ENCODE measurements at regions not wholly inside any gene's neighbourhood (a gene's known extent, or its start where the extent isn't known, plus 50 kb on each side); places are given as distances from the start of the nearest gene placed in this dataset.

GRCh38 chr1:112250892-112251291 is 145.1 kb upstream of the CTTNBP2NL start:
- DNase-seq (no peak), ATAC-seq (ENCODE audit: low read depth) (no peak)
- Histone ChIP-seq H3K4me1 (ENCODE audit: control insufficient read depth in 2 of 2, insufficient read depth in 2 of 2, low read length in 2 of 2) (no peaks in the 10 kb centered on the region), H3K9ac (ENCODE audit: low read length) (no peak overlapping the region), H2AFZ (ENCODE audit: insufficient read depth, low read depth, low read length, poor library complexity, severe bottlenecking) (no peak overlapping the region), H3K36me3 (replicated peaks in 1 of 2; ENCODE audit: control extremely low read depth in 1 of 2, control insufficient read depth in 1 of 2, extremely low read depth in 1 of 2, insufficient read depth in 2 of 2, low read length in 1 of 2) (no peaks in the 10 kb centered on the region), H3K27me3 (replicated peaks in 1 of 4; ENCODE audit: control extremely low read depth in 1 of 4, control insufficient read depth in 3 of 4, insufficient read depth in 4 of 4, low read length in 3 of 4) (peaks cover 0 to 5% (median 0%) of the 10 kb centered on the region in 4 experiments), H4K20me1 (ENCODE audit: control insufficient read depth, insufficient read depth, low read length, poor library complexity, severe bottlenecking) (no peaks in the 10 kb centered on the region), H3K27ac (ENCODE audit: low read length in 2 of 2) (no peak overlapping the region), H3K4me3 (ENCODE audit: control extremely low read depth in 1 of 5, extremely low read depth in 1 of 5, insufficient read depth in 1 of 5, low read depth in 2 of 5, low read length in 4 of 5) (no peak overlapping the region), H3K79me2 (ENCODE audit: control insufficient read depth, insufficient read depth, low read length) (no peaks in the 10 kb centered on the region), H3K4me2 (replicated peaks; ENCODE audit: low read depth, low read length, poor library complexity, severe bottlenecking) (no peak overlapping the region), H3K9me3 (ENCODE audit: control extremely low read depth in 1 of 3, control insufficient read depth in 2 of 3, insufficient read depth in 1 of 3, low read length in 2 of 3) (no peaks in the 10 kb centered on the region)
- ChIA-PET POLR2A (no interaction called here), CTCF (no interaction called here)
- WGBS (ENCODE audit: insufficient coverage), result 78% methylated on average over 2 of the region's 2 CpGs
- no peak for TF ChIP-seq CTCF (IDR thresholded peaks at IDR 0.05)
- TF ChIP-seq EZH2 (IDR thresholded peaks at IDR 0.05; ENCODE audit: borderline replicate concordance, insufficient read depth, low read depth, low read length, poor library complexity, severe bottlenecking), result no peak
- Mint-ChIP-seq H3K27me3 (peaks cover 43% of the 10 kb centered on the region), H3K4me1 (no peaks in the 10 kb centered on the region), H3K9me3 (ENCODE audit: insufficient read depth) (no peaks in the 10 kb centered on the region), H3K4me3 (no peak overlapping the region), H3K27ac (no peak overlapping the region)
- intact Hi-C loops (cut with micrococcal nuclease), result no loop called here

GRCh38 chr1:112251766-112252506 is 144.1 kb upstream of the CTTNBP2NL start:
- 65% methylated on average over 4 of the region's 6 CpGs for WGBS (ENCODE audit: insufficient coverage)
- Histone ChIP-seq H3K9ac (ENCODE audit: low read length) (no peak overlapping the region), H3K4me1 (ENCODE audit: control insufficient read depth in 2 of 2, insufficient read depth in 2 of 2, low read length in 2 of 2) (no peaks in the 10 kb centered on the region), H3K4me3 (ENCODE audit: control extremely low read depth in 1 of 5, extremely low read depth in 1 of 5, insufficient read depth in 1 of 5, low read depth in 2 of 5, low read length in 4 of 5) (no peak overlapping the region), H3K79me2 (ENCODE audit: control insufficient read depth, insufficient read depth, low read length) (no peaks in the 10 kb centered on the region), H3K4me2 (replicated peaks; ENCODE audit: low read depth, low read length, poor library complexity, severe bottlenecking) (no peak overlapping the region), H4K20me1 (ENCODE audit: control insufficient read depth, insufficient read depth, low read length, poor library complexity, severe bottlenecking) (no peaks in the 10 kb centered on the region), H2AFZ (ENCODE audit: insufficient read depth, low read depth, low read length, poor library complexity, severe bottlenecking) (no peak overlapping the region), H3K27ac (ENCODE audit: low read length in 2 of 2) (no peak overlapping the region), H3K9me3 (ENCODE audit: control extremely low read depth in 1 of 3, control insufficient read depth in 2 of 3, insufficient read depth in 1 of 3, low read length in 2 of 3) (no peaks in the 10 kb centered on the region), H3K36me3 (replicated peaks in 1 of 2; ENCODE audit: control extremely low read depth in 1 of 2, control insufficient read depth in 1 of 2, extremely low read depth in 1 of 2, insufficient read depth in 2 of 2, low read length in 1 of 2) (no peaks in the 10 kb centered on the region), H3K27me3 (replicated peaks in 1 of 4; ENCODE audit: control extremely low read depth in 1 of 4, control insufficient read depth in 3 of 4, insufficient read depth in 4 of 4, low read length in 3 of 4) (peaks cover 0 to 5% (median 0%) of the 10 kb centered on the region in 4 experiments)
- ChIA-PET CTCF (no interaction called here), POLR2A (no interaction called here)
- TF ChIP-seq CTCF (IDR thresholded peaks at IDR 0.05) (no peak), EZH2 (IDR thresholded peaks at IDR 0.05; ENCODE audit: borderline replicate concordance, insufficient read depth, low read depth, low read length, poor library complexity, severe bottlenecking) (no peak)
- Mint-ChIP-seq H3K4me3 (no peak overlapping the region), H3K27ac (no peak overlapping the region), H3K9me3 (ENCODE audit: insufficient read depth) (no peaks in the 10 kb centered on the region), H3K27me3 (peaks cover 49% of the 10 kb centered on the region), H3K4me1 (no peaks in the 10 kb centered on the region)
- ATAC-seq (ENCODE audit: low read depth), result no peak
- intact Hi-C loops (cut with micrococcal nuclease), result no loop called here
- no peak for DNase-seq
